NOMO-1 (cell line): ENCODE measurements at regions not wholly inside any gene's neighbourhood (a gene's known extent, or its start where the extent isn't known, plus 50 kb on each side); places are given as distances from the start of the nearest gene placed in this dataset.
"Not testable (repeated sequence)": the region's sequence is repeated elsewhere in the genome, so short reads cannot be mapped to it uniquely, and the experiment has no call there.

ENCODE experiments used
- DNase-seq, 2 experiments: peaks; one replicate each; lab custom pipeline; 2025; ENCODE audit not compliant: unreplicated experiment in 2 of 2; lab: John Stamatoyannopoulos, UW

DNA sequence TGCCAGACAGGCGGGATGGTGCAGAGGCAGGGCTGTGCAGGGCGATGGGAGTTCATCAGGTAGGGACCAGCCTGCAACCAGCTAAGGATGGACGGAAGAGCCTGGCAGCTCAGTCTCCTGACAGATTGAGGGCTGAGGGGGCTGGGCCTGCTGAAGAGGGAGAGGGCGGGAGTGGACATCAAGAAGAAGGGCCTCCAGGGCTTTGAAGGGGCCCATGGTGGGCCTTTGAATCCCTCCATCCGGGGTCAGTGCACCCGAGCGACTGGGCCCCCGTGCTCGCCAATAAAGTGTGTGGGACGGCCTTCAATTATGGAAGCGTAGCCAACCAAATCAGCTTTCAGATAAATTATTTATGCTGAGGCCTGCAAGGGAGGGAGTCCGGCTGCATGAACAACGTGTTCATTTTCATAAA is 431.2 kb downstream of the RPS24 start:
- no peak for DNase-seq

- no peak for DNase-seq
Observed at GRCh38 chr10:78465431-78465830, 431.8 kb downstream of the RPS24 start.

- DNase-seq, result no peak
Observed at GRCh38 chr10:78467496-78468106, 433.9 kb downstream of the RPS24 start.

GRCh38 chr10:78468731-78469130 is 435.1 kb downstream of the RPS24 start:
- DNase-seq, result not testable (repeated sequence)

DNA sequence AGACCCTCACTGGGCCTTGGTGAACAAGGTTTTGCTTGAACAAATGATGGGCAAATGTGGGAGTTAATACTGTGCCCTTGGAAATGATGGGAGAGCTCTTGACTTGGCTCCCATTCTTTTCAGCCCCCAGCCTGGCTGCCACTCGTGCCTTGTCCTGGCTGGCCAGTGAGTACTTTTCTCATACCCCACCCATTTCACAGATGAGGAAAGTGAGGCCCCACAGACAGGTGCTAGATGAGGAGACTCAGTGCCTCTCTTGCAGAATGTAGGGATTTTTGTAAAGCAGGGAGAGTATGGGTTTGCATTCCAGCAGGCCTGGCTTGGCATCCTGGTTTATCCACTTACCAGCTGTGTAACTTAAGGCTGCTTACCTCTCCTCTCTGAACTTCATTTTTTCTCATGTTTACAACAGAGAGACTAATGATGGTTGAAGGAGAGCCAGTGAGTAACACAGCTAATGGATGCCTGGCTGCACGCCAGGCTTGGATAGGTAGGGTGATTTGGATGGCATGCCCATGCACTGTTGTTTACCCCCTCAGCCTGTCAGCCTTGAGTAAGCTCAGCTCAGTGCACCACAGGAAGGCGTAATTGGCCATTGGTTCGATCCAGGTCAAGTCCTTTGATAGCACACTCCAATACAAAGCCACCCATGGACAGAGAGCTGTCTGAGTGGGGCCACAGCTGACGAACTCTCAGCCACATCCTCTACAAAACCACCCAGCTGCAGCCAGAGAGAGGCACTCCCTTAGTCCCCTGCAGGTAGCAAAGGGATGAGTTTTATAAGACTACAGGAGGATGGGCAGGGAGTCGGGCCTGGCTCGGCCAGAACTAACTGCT is 436.8 kb downstream of the RPS24 start:
- no peak for DNase-seq

DNA sequence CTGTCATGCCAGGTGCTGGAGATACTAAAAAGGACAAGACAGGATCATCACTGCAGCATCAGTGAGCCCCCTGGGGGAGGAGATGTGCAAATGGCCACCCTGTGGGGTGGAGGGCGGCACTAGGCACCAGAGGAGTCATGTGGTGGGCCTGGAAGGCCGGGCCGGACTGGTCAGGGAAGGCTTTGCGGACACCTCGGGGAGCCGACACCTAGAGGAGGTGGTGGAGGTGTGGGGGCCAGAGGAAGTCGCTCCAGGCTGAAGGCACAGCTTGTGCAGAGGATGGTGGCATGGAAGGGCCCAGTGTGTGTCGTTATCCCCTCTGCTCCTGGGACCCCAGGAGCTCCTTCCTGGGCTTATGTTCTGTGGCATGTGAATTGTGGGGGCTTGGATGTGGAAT is 437.7 kb downstream of the RPS24 start:
- no peak for DNase-seq

GRCh38 chr10:78471723-78472550 is 438.3 kb downstream of the RPS24 start:
- no peak for DNase-seq

- no peak for DNase-seq
Observed at GRCh38 chr10:78472551-78472890, 438.9 kb downstream of the RPS24 start.

DNA sequence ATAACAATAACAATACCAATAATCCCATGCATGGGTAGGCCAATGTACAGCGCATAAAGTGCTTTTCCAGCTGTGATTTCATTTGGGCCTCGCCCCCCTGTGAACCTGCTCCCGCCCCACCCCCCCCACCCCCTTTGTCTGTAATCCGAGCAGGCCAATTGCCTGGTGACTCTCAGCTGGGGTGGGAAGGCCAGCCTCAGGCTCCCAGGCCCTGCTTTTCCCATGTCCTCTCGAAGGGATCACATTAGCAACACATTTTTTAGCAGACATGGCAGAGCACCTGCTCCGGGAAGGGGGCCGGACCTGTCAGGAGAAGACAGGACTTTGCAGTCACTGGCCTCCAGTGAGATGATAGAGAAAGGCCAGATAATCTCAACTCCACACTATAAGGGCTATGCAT is 439.3 kb downstream of the RPS24 start:
- DNase-seq, result no peak

- DNase-seq, result no peak
Observed at GRCh38 chr10:78474743-78475142, 441.1 kb downstream of the RPS24 start.

DNA sequence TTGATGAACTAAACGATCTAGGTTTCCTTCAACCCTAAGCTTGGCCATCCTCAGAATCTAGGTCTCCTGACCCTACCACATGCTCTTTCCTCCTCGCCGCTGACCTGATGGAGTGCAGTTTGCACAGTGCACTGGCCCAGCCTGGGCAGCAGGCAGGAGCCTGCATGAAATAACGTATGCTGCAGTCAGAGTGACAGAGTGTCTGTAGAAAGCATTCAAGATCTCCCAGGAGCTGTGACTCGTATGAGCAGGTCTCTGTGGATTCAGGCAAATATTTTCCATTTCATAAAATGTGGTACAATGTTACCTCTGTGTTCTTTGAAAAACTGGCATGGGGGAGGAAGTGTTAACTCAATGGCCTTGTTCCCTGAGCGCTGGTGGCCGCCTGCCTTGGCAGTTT is 441.8 kb downstream of the RPS24 start:
- no peak for DNase-seq

GRCh38 chr10:78476156-78476555 is 442.5 kb downstream of the RPS24 start:
- DNase-seq, result no peak

GRCh38 chr10:78476844-78477243 is 443.2 kb downstream of the RPS24 start:
- no peak for DNase-seq

DNA sequence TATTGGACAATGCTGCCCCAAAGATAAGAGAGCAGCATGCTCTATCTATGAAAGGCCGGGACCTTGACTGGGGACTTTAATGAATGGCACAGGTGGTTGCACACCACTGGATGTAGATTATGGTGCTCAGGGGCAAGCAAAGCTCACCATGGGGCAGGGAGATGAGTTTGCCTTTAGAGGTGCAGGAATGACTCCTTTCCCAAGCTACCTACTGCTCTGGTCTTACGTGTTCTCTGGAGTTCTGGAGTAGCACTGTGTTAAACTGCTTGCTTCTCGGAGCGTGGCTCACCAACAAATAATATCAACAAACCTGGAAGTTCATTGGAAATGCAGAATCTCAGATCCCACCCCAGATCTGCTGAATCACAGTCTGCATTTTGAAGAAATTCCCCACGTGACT is 445.3 kb downstream of the RPS24 start:
- DNase-seq, result no peak

GRCh38 chr10:78479467-78479866 is 445.8 kb downstream of the RPS24 start:
- no peak for DNase-seq

GRCh38 chr10:78481842-78482241 is 448.2 kb downstream of the RPS24 start:
- no peak for DNase-seq

GRCh38 chr10:78483641-78484040 is 450.0 kb downstream of the RPS24 start:
- DNase-seq, result no peak

DNA sequence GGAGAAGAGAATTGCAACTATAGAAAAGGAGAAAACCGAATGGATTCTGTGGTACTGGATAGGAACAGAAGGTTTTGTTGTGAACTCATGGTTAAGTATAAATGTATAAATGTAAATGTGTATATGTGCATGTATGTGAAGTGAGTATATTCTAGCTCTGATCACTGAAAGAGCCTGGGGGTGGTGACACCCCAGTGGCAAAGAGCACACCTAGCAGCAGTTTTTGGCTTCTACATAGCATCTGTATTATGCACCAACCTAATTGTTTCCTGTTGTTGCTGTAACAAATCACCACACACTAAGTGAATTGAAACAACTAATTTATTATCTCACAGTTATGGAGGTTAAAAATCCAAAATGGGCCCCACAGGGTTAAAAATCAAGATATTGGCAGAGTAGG is 455.4 kb downstream of the RPS24 start:
- no peak for DNase-seq

DNA sequence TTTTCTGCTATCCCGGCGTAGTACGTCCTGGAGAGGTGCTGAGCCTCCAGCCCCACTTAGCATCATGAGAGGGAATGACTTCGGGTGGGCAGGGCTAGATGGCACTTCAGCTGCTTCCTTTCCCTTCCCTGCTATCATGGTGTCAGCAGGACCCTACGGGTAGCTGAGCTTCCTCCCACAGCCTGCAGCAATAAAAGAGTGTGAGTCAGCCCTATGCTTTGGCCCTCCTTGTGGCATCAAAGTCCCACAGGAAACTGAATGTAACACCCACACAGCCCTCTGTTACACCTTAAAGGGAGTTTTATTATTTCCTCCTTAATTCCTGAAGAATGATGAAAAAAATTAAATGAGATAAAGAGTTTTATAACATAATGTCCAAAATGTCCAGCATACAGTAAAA is 458.1 kb downstream of the RPS24 start:
- DNase-seq, result no peak

- no peak for DNase-seq
Observed at GRCh38 chr10:78492424-78492823, 458.8 kb downstream of the RPS24 start.

DNA sequence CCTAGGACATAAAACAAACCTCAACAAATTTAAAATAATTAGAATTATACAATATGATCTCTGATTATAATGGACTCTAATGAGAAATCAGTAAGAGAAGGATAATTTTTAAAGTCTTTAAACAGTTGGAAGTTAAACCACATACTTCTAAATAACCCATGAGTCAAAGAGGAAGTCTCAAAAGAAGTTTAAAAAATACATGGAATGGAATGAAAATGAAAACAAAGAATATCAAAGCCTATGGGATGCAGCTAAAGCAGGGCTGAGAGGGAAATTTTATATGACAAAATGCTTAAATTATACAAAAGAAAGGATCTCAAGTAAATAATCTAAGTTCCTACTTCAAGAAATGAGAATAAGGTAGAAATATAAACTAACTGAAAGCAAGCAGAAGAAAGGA is 460.5 kb downstream of the RPS24 start:
- no peak for DNase-seq
